HepG2 (cell line): ENCODE measurements at regions not wholly inside any gene's neighbourhood (a gene's known extent, or its start where the extent isn't known, plus 50 kb on each side); places are given as distances from the start of the nearest gene placed in this dataset.

Experiments used
- CTCF ChIP-seq: sonication (generic); formaldehyde crosslinking; IDR thresholded peaks from 2 replicates; pipeline ENCODE4 v1.5.0; 2020; ENCODE audit warnings: mild to moderate bottlenecking, missing genetic modification reagents, moderate library complexity
- HNF4G ChIP-seq, 2 experiments: sonication (generic) in 1 of 2; formaldehyde crosslinking in 1 of 2; IDR thresholded peaks; 2 replicates each; pipeline versions ENCODE4 v1.4.0 to v1.6.1; 2011 to 2020; ENCODE audit warnings: borderline replicate concordance in 2 of 2, low read depth in 2 of 2, mild to moderate bottlenecking in 2 of 2, low read length in 1 of 2, missing genetic modification reagents in 1 of 2, moderate library complexity in 1 of 2
- IRF1 ChIP-seq: sonication (generic); formaldehyde crosslinking; IDR thresholded peaks from 2 replicates; pipeline ENCODE4 v1.4.0; 2020; ENCODE audit warnings: low read depth, mild to moderate bottlenecking, missing genetic modification reagents
- PHF21A ChIP-seq: sonication (generic); formaldehyde crosslinking; IDR thresholded peaks from 2 replicates; pipeline ENCODE4 v1.5.0; 2020; ENCODE audit warnings: mild to moderate bottlenecking, missing genetic modification reagents
- RAD51 ChIP-seq: fragments of 450-650 bp; IDR thresholded peaks from 2 replicates; pipeline ENCODE4 v1.6.1; 2016; ENCODE audit warnings: borderline replicate concordance
- SATB2 ChIP-seq: sonication (generic); formaldehyde crosslinking; IDR thresholded peaks from 2 replicates; pipeline ENCODE4 v1.5.0; 2020; ENCODE audit warnings: missing genetic modification reagents
- ZNF124 ChIP-seq: sonication (generic); formaldehyde crosslinking; IDR thresholded peaks from 2 replicates; pipeline ENCODE4 v1.4.0; 2020; ENCODE audit warnings: missing genetic modification reagents
- ZNF282 ChIP-seq: fragments of 450-650 bp; IDR thresholded peaks from 2 replicates; pipeline ENCODE4 v1.6.1; 2018; ENCODE audit not compliant: partially characterized antibody
- ZNF780A ChIP-seq: sonication (generic); formaldehyde crosslinking; IDR thresholded peaks from 2 replicates; pipeline ENCODE4 v1.8.0; 2022; ENCODE audit warnings: mild to moderate bottlenecking, missing genetic modification reagents, moderate library complexity

GRCh38 chr15:62787401-62787800, 255.1 kb upstream of the TPM1 start:
- TF ChIP-seq RAD51 (no peak), SATB2 (CRISPR knock-in tag) (no peak), CTCF (CRISPR knock-in tag) (no peak), IRF1 (CRISPR knock-in tag) (no peak), ZNF282 (no peak), ZNF124 (no peak), PHF21A (CRISPR knock-in tag) (no peak), ZNF780A (no peak), HNF4G (IDR thresholded peaks at IDR 0.05; ENCODE audit: borderline replicate concordance, low read depth, low read length) (no peak), HNF4G (CRISPR knock-in tag; IDR thresholded peaks at IDR 0.05; ENCODE audit: borderline replicate concordance, low read depth) (no peak)
